Peyer's patch (tissue), 4 donors: ENCODE measurements at regions not wholly inside any gene's neighbourhood (a gene's known extent, or its start where the extent isn't known, plus 50 kb on each side); places are given as distances from the start of the nearest gene placed in this dataset.

Source experiments
- POLR2A ChIP-seq, 2 donors: fragments of 450-650 bp; IDR thresholded peaks; one replicate each; pipeline ENCODE4 v1.5.1; 2017; ENCODE audit warnings: antibody characterized with exemption in 2 of 2, mild to moderate bottlenecking in 2 of 2, moderate library complexity in 2 of 2
- TF ChIP-seq, protein P1 (sequence below), 6 experiments: fragments of 450-650 bp in 4 of 6; fragments of 200-600 bp in 2 of 6; sonication (generic) in 1 of 6; IDR thresholded peaks; one replicate each; pipeline ENCODE4 v1.5.1; 2017 to 2019; ENCODE audit warnings: antibody characterized with exemption in 6 of 6, mild to moderate bottlenecking in 3 of 6, moderate library complexity in 1 of 6

DNA sequence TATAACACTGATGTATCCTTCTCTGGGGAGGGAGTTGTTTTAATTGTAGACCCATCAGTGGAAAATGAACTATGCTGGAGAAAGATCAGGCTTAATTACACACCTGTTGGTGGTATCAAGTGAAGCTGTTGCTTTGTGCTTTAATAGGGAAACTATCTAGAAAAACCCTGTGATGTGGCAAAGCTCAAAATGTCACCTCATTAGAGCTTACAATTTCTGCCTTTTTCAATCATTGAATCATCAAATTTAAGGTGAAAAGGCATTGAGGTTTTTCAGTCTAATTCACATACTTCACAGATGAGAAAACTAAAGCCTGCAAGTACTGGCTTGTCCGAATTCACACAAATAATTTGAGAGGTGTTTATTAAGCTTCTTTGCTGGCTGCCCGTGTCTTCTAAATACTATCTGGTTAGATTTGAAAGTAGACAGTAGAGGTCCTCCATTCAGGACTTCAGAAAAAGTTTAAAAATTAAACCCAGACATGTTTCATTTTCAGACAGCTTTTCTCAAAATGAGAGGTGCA is 143.3 kb upstream of the MAP3K7 start:
- TF ChIP-seq, protein P1, sequence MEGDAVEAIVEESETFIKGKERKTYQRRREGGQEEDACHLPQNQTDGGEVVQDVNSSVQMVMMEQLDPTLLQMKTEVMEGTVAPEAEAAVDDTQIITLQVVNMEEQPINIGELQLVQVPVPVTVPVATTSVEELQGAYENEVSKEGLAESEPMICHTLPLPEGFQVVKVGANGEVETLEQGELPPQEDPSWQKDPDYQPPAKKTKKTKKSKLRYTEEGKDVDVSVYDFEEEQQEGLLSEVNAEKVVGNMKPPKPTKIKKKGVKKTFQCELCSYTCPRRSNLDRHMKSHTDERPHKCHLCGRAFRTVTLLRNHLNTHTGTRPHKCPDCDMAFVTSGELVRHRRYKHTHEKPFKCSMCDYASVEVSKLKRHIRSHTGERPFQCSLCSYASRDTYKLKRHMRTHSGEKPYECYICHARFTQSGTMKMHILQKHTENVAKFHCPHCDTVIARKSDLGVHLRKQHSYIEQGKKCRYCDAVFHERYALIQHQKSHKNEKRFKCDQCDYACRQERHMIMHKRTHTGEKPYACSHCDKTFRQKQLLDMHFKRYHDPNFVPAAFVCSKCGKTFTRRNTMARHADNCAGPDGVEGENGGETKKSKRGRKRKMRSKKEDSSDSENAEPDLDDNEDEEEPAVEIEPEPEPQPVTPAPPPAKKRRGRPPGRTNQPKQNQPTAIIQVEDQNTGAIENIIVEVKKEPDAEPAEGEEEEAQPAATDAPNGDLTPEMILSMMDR (IDR thresholded peaks at IDR 0.05) = no peak
- no peak for TF ChIP-seq POLR2A (IDR thresholded peaks at IDR 0.05)
